Ishikawa (cell line): ENCODE measurements at regions not wholly inside any gene's neighbourhood (a gene's known extent, or its start where the extent isn't known, plus 50 kb on each side); places are given as distances from the start of the nearest gene placed in this dataset.

Experiments used
- EGR1 ChIP-seq: IDR thresholded peaks from 2 replicates; pipeline ENCODE4 v1.6.1; 2012
- NFIC ChIP-seq: IDR thresholded peaks from 2 replicates; pipeline ENCODE4 v1.6.1; 2012
- TAF1 ChIP-seq: IDR thresholded peaks from 2 replicates; pipeline ENCODE4 v1.6.1; 2012; ENCODE audit warnings: low read depth, mild to moderate bottlenecking
- TF ChIP-seq, protein P1 (sequence below): IDR thresholded peaks from 2 replicates; pipeline ENCODE4 v1.6.1; 2012

GRCh38 chr10:128612195-128612594, 486.0 kb upstream of the MKI67 start:
- TF ChIP-seq NFIC (no peak), EGR1 (no peak), TAF1 (no peak)
- TF ChIP-seq, protein P1, sequence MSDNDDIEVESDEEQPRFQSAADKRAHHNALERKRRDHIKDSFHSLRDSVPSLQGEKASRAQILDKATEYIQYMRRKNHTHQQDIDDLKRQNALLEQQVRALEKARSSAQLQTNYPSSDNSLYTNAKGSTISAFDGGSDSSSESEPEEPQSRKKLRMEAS: no peak
